ENCODE measurements at regions not wholly inside any gene's neighbourhood (a gene's known extent, or its start where the extent isn't known, plus 50 kb on each side); places are given as distances from the start of the nearest gene placed in this dataset.

GRCh38 chr17:17398188-17398942 lies 78.4 kb upstream of the MED9 start:
- DNase-seq (ENCODE audit: low spot score) = no peak

- DNase-seq (ENCODE audit: low spot score) = no peak
Observed at GRCh38 chr17:17398943-17399926, 77.6 kb upstream of the MED9 start.

GRCh38 chr17:17400070-17400469 lies 76.7 kb upstream of the MED9 start:
- no peak for DNase-seq (ENCODE audit: low spot score)

- no peak for DNase-seq (ENCODE audit: low spot score)
Observed at GRCh38 chr17:17400566-17401184, 76.1 kb upstream of the MED9 start.

GRCh38 chr17:17401271-17401781 lies 75.5 kb upstream of the MED9 start:
- DNase-seq (ENCODE audit: low spot score) = peak; percentile 42

- DNase-seq (ENCODE audit: low spot score) = no peak
Observed at GRCh38 chr17:17402558-17402957, 74.2 kb upstream of the MED9 start.

- no peak for DNase-seq (ENCODE audit: low spot score)
Observed at GRCh38 chr17:17403065-17403464, 73.7 kb upstream of the MED9 start.

GRCh38 chr17:17403899-17404576 lies 72.8 kb upstream of the MED9 start:
- DNase-seq (ENCODE audit: low spot score) = peak; percentile 26

- no peak for DNase-seq (ENCODE audit: low spot score)
Observed at GRCh38 chr17:17405673-17406072, 71.1 kb upstream of the MED9 start.

GRCh38 chr17:17406225-17406624 lies 70.6 kb upstream of the MED9 start:
- DNase-seq (ENCODE audit: low spot score) = no peak

GRCh38 chr17:17408236-17408794 lies 68.5 kb upstream of the MED9 start:
- DNase-seq (ENCODE audit: low spot score) = no peak

- DNase-seq (ENCODE audit: low spot score) = no peak
Observed at GRCh38 chr17:17410357-17410756, 66.4 kb upstream of the MED9 start.

- DNase-seq (ENCODE audit: low spot score) = no peak
Observed at GRCh38 chr17:17411692-17412091, 65.1 kb upstream of the MED9 start.

- no peak for DNase-seq (ENCODE audit: low spot score)
Observed at GRCh38 chr17:17412326-17412725, 64.5 kb upstream of the MED9 start.

- no peak for DNase-seq (ENCODE audit: low spot score)
Observed at GRCh38 chr17:17413215-17413792, 63.5 kb upstream of the MED9 start.

- no peak for DNase-seq (ENCODE audit: low spot score)
Observed at GRCh38 chr17:17413821-17414220, 63.0 kb upstream of the MED9 start.

GRCh38 chr17:17414341-17414805 lies 62.4 kb upstream of the MED9 start:
- peak; percentile 26 for DNase-seq (ENCODE audit: low spot score)

- no peak for DNase-seq (ENCODE audit: low spot score)
Observed at GRCh38 chr17:17415006-17415405, 61.8 kb upstream of the MED9 start.

GRCh38 chr17:17416007-17416399 lies 60.8 kb upstream of the MED9 start:
- DNase-seq (ENCODE audit: low spot score) = peak; percentile 76

GRCh38 chr17:17416400-17417360 lies 60.1 kb upstream of the MED9 start:
- peak; percentile 76 for DNase-seq (ENCODE audit: low spot score)
